Activated CD8-positive, alpha-beta memory T cell treated with anti-CD3 and anti-CD28 coated beads, Interleukin-2, amount 50 U/mL, for 4 hours (primary cell): ENCODE measurements at regions not wholly inside any gene's neighbourhood (a gene's known extent, or its start where the extent isn't known, plus 50 kb on each side); places are given as distances from the start of the nearest gene placed in this dataset.
"Not testable (repeated sequence)": the region's sequence is repeated elsewhere in the genome, so short reads cannot be mapped to it uniquely, and the experiment has no call there.

Experiments used
- DNase-seq: peaks from one replicate; pipeline ENCODE4 v3.0.0-alpha.2; 2020

- DNase-seq: not testable (repeated sequence)
These were observed 152.1 kb upstream of the POTEB2 start for GRCh38 chr15:21018176-21018575.

GRCh38 chr15:21017326-21017725 is 151.2 kb upstream of the POTEB2 start:
- not testable (repeated sequence) for DNase-seq

- not testable (repeated sequence) for DNase-seq
These were observed 150.5 kb upstream of the POTEB2 start for GRCh38 chr15:21016589-21016988.

DNA sequence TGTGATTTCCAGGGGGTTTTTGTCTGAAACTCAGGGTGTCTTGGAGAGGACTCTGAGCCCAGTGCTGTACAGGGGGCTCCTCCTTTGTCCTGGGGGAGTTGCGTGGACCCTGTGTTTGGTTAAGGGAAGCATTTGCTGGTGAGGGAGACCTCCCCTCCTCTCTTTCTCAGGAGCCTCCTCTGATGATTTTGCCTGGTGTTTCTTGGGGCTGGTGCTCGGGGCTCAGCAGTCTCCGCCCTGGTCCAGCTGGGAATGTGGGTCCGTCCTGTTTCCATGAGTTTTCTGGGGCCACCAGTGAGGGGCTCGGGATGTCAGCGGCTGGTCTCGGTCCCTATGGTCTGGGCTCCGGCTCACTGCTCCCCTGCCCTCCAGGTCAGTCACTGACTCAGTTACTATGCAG is 149.1 kb upstream of the POTEB2 start:
- DNase-seq: not testable (repeated sequence)

DNA sequence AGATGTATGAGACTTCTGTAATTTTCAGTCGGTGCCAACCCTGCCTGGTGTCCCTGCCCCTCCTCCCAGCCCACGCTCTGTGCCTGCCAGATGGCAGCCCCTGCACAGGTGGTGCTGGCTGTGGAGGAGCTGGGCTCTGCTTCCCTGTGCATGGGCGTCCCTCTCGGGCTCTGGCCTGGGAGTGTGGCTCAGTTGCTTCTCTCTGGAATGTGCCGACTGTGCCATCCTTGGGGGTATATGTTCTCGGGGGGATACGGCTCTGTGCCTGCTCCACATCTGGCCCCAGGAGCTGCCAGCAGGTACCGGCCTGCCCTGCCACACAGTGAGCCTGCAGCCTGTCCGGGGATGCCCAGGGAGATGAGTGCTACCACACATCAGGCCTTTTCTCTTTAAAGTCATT is 147.2 kb upstream of the POTEB2 start:
- not testable (repeated sequence) for DNase-seq

GRCh38 chr15:21009651-21010050 is 143.5 kb upstream of the POTEB2 start:
- DNase-seq: not testable (repeated sequence)

- DNase-seq: not testable (repeated sequence)
These were observed 137.3 kb upstream of the POTEB2 start for GRCh38 chr15:21003459-21003858.

DNA sequence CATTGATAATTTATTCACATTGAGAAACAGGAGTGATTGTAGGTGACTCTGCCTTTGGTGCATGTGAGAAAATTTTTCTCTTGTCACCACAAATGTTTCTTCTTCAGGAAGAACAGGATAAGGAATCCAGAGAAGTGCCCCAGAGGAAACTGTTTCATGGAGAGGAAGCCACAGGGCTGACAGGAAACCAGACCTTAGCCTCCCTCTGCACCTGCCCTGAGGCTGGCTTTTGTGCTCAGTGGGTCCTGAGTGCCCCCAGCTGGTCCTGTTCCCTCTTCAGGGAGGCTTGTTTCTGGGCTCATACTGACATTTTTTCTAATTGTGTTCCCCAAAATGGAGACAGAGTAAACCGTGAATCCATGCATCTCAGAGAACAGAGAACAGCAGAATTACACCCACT is 135.8 kb upstream of the POTEB2 start:
- DNase-seq: not testable (repeated sequence)

- not testable (repeated sequence) for DNase-seq
These were observed 125.6 kb upstream of the POTEB2 start for GRCh38 chr15:20991691-20992090.

DNA sequence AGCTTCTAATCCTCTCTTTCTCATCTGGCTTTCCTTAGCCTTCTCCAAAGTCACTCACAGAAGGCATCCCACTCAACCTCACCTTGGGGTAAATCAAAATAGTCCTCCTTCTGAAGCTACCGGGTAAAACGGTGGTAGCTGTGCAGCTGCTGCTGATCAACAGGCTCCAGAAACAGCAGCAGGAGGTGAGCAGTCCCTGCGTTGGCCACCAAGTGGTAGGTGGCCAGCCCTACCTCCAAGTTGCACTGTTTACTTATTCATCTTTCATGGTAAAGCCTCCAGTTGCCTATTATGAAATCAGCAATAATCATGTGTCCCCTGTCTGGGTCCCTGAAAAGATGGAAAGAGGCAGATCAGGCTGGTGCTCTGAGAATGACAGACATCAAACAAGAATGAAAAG is 125.1 kb upstream of the POTEB2 start:
- not testable (repeated sequence) for DNase-seq

DNA sequence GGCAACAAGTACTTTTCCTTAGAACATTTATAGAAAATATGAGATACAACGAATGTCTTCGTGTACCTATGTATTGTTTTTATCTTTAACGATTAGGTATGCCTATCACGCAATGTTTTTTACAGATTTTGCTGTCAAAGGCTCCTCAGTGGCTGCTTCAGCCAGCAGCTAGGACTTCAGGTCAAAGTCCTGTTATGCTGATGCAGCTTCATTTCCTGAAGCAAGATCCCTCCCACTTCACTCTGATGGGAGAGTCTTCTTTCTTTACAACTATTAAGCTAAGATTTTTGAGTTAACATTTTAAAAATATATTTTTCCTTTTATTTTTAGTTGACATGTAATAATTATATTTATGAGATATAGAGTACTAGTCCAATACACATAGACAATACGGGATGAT is 120.7 kb upstream of the POTEB2 start:
- not testable (repeated sequence) for DNase-seq

DNA sequence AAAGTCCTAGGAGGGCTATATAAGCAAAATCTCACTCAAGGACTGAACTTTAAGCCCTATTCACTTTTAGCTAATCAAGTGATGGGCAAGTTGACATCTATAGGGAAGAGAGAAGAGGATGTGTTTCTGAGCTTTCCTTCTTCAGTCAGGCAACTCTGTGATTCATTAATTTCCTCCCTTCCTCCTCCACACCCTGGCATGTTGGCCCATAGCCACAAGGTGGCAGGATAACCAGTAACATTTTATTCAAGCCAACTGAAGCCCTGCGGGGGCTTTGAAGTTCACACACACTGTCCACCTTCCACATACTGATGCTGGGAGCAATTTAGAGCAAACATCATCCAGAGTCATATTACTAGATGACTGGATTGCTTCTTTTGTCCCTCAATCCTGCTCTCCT is 111.9 kb upstream of the POTEB2 start:
- DNase-seq: not testable (repeated sequence)

DNA sequence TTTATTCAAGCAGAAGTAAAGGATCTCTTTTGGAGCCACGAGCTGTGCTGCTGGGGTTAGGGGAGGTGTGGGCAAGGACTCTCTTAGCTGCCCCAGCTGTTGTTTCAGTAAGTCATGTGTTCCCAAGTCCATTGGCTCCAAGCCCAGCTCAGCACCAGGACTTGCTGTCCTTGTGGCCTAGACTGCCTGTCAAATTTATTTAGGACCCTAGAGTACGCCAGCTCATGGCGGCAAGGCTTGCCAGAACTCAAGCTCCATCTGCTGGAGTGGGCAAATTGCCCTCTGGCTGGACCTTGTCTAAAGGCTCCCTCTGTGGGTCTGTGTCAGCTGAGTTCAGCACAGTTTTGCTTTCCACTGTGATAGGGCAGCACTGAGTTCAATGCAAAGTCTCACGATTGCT is 106.6 kb upstream of the POTEB2 start:
- DNase-seq: not testable (repeated sequence)

DNA sequence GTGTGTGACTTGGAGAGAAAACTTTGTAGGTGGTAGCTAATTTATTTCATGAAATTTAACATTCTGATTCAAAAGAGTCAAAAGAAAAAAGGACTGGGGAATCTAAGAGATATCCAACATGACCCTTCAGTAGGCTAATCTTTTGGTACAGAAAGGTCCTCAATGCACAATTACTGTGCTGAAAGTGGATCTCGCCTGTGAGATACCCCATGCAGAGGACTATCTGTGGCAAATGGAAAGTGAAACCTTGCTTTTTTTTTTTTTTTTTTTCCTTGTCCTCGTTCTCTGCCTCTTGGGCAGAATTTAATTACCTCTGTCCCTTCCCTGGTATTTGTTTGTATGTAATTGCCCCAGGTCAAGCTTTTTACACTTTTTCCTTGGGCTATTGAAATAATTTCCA is 93.2 kb upstream of the POTEB2 start:
- DNase-seq: not testable (repeated sequence)

DNA sequence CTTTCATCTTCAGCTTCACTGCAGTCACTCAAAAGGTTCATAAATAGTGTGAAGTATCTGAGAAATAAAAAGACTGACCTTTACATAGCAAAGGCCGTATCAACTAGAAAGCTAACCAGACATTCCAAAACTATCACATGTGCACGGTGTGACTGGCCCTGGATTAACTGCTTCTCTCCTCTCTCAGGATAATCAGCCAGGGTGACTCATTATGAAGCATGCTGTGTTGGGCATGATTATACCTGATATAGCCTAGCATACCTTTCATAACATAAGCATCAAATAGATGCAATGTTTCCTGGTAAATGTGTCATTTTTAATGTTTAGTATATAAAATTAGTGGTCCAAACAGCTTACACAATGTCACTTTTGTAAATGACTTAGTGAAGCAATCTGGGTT is 63.2 kb upstream of the POTEB2 start:
- DNase-seq: not testable (repeated sequence)
